ENCODE measurements at regions not wholly inside any gene's neighbourhood (a gene's known extent, or its start where the extent isn't known, plus 50 kb on each side); places are given as distances from the start of the nearest gene placed in this dataset.

DNA sequence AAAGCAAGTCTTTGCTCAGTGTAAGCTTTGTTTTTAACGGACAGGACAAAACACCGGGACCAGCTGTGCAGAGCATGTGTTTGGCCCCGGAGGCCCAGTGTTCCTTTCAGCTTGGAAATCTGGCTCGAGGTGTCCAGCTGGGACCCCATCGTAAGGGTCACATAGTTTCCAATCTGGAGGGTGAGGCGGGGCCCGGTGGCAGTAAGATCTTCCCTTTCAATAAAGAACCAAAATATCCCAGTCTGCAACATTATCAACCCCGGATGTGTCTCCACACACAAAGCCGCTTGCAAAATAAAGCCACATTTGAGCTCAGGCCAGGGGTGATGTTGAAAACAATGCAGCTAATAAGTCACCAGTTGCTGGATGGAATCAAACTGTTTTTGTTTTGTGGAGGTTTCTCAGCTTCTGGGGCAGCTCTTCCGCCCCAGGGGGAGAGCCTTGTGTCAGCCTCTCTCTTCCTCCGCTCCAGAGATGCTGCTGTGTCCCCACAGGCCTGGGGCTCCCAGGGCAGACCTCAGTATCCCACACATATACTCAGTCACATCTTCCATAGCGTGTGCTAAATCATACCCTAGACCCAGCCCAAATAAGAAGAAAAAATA, 138.6 kb upstream of the GLI2 start:
- DNase-seq: peak; percentile 71

DNA sequence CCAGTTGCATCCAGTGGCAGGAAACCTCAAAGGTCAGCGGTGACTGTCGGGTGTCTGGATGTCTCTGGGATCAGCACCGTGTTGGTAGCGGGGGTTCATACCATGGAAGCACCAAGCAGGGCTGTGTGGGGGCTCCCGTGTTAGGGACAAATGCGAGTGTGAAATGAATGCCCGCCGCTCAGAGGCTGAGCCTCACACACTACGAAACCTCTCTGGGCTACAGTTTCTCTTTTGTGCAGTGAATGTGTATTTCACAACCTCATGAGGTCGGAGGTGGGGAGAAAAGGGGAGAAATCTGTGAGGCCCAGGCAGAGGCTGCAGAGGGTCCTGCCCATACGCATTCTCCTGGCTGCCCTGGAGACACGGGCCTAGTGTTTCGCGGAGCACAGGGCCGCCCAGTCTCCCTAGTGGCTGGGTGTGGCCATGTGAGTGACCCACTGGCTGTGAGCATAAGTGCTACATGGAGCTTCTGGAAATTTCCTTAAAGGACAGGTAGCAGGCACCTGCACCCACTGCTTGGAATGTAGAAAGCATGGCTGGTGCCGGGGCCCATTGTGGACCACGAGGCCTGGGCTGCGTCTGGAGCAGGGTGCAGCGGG, 138.0 kb upstream of the GLI2 start:
- DNase-seq: no peak

DNA sequence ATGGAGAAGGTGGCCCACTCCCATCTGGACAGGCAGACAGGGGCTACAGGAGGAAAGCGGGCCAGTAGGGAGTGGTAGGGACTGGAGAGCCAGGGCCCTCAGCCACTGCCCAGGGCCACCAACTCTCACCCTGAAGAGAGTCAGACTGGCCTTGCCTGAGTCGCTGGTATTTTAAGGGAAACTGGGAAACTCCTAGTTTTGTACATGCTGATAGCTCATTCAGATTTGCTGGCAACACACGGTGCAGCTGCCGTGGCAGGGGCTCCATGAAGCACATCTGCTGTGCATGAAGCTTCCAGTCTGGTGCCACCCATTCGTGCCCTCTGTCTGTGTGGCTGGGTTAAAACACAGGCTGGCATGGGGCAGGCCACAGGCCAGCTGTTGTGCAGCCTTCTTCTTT, 137.3 kb upstream of the GLI2 start:
- DNase-seq: no peak

DNA sequence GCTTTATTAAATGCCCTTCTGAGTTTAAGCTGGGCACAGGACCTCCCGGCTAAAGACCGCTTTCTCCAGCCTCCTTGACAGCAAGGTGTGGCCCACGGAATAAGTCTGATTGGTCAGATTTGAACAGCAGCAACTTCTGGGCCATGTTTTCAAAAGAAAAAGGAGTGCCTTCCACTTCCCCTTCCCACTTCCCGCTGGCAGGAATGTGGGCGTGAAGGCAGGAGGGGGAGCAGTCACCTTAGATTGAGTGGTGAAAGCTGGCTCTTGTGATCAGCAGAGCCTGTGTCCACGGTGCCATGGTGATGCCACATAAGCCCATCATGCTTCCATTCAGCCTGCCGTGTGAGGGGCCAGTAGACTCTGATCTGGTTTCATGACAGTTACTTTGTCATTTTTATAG, 136.6 kb upstream of the GLI2 start:
- DNase-seq: no peak

DNA sequence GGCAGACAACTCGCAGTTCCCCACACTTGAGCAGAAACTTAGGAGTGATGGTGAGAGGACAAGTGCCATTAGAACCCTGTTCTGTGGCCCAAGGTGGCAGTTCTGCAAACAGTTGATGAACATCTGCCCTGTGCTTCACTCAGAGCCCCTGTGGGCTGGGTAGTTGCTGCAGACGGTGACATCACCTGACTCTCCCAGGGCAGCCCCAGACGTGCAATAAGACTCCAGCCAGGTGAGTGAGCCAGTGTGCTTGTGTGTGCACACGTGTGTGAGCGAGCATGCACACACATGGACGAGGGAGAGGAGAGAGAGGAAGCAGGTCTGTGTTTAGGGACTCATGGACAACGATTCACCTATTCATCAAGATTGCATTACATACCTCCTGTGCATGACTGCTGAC, 136.0 kb upstream of the GLI2 start:
- no peak for DNase-seq

DNA sequence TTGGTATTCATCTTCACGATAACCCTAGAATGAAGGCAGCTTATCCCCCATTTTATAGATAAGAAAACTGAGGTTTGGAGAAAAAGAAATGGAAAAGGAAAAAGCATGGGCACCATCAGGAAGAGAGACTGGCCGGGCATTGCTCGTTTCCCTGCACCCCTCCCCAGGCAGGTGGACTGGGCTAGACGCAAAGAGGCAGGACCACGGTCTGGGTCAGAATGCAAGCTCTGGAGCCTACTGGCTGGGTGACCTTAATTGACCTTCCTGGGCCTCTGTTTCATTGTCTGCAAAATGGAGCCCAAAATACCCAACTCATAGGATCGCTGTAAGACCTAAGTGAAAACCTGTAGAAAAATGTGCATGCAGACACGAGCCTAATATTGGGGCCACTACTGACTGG, 135.3 kb upstream of the GLI2 start:
- DNase-seq: no peak

DNA sequence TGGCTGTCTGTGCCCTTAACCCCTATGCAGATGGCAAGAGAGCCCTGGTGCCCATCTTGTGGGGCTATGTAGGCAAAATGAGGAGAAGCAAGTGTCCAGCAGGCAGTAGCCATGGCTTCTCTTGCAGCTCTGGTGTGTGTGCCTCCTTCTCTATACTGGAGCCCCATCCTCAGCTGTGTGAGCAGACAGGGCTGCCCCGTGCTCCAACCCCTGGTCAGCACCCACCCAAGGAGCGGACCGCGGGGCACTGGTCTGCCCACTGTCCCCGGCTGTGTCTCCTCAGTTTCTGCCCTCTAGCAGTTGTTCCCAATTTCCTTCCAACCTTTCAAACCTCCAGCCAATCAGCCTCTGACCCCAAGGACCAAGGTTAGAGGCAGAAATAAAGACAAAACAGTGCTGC, 134.9 kb upstream of the GLI2 start:
- no peak for DNase-seq

DNA sequence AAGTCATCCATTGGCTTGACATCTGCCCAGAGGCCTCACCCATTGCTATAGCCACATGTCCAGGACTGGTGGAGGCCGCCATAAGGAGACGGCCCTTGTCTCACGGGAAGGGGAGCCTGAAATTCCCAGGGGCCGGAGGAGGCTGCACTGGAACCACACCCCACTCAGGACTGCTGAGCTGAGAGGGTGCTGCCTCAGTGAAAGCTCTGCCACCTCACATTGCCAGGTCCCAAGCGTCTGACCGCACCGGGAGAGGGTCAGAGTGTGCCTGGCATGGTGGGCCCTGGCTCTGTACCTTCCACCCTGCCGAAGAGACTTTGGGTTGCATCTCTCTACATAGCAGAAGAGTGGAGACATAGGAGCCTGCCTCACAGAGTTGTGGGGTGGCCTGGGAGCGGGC, 134.1 kb upstream of the GLI2 start:
- DNase-seq: no peak

DNA sequence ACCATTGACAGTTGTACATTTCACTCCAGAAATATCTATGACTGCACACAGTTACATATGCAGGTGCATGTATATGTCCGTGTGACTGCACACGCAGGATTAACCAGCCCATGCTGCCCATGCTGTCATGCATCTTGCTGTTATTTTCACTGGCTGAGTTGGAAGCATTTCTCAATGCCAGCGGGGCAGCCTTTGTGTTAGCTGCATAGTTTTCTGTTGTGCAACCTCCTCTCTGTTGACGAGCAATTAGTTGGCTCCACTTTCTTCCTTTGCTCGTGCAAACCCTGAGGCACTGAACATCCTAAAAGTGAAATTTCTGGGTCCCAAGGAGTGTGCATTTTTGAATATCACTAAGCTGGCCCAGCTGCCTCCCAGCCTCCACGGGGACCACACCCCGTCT, 133.4 kb upstream of the GLI2 start:
- no peak for DNase-seq

DNA sequence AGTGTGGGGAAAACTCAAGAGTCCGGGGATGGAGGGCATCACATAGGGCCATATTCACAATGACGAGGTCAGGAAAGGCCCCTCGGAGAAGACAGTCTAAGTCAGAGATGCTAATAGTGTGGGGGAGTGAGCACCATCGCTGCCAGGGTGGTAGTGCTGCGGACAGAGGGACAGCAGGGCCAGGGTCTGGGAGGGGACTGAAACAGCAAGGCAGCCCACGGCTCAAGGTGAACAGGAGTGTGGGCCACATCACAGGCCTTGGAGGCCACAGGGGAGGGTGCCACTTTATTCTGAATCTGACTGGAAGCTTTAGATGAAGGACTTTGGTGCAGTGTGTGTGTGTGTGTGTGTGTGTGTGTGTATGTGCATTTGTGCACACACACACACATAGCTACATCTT, 130.9 kb upstream of the GLI2 start:
- no peak for DNase-seq

DNA sequence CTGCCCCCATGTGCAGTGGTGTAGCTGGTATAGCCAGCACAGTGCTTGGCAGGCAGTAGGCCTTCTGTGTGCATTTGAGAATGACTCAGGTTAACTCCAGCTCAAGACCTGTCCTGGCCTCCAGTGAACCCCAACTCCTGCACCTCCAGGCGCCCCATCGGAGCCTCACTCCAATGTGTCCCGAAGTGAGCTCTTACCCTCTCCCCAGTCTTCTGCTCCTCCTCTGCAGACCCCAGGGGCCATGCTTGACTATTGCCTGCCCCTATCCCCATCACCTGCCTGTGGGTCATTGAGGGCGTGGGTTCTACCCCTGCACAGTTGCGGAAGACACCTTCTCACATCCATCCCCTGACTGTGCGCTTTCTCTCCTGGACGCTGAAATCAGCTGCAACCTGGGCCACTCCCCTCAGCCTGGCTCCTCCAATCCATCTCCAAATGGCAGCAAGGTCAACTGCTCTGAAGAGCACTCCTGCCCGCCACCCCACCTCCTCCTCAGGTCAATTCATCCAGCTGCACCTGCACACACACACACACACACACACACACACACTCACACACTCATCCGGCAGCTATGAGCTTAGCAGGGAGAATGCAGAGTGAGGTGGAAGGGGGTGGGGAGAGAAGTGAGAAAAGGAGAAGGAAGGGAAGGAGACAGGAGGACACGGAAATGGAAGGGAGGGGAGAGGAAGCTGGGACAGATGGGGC, 130.3 kb upstream of the GLI2 start:
- no peak for DNase-seq

DNA sequence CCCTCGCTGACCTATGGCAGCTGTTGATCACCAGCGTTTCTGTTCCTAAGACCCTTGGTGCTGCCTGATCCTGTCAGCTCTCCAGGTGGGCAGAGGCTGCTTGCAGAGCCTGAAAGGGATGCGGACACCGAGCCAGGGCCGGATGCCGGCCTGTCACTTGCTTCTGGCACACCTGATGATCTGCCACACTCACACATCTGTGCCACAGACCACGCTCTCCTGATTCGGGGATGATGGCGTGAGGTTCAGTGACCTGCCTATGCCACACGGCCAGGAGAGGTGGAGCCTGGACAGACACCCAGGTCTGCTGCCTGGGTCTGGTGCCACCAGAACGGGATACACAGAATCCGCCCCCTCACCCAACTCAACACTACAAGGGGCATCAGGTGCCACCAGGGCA, 129.4 kb upstream of the GLI2 start:
- DNase-seq: no peak

DNA sequence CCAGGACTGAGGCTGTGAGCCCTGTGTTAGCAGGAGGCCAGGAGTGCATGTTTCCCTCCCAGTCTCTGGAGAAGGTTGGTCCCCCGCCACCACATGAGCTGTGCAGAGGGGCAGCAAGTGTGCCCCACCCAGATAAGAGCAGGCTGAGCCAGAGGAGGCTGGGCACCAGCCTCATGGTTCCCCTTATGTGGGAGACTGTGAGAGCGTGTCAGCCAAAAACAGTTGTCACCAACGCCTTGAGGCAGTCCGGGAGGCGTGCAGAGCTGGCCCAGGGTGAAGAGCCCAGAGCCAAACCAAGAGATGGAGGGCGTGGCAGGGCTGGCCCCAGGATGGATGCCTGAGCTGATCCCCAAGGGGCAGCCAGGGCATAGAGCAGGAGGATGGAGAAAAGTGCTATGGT, 128.7 kb upstream of the GLI2 start:
- DNase-seq: no peak

DNA sequence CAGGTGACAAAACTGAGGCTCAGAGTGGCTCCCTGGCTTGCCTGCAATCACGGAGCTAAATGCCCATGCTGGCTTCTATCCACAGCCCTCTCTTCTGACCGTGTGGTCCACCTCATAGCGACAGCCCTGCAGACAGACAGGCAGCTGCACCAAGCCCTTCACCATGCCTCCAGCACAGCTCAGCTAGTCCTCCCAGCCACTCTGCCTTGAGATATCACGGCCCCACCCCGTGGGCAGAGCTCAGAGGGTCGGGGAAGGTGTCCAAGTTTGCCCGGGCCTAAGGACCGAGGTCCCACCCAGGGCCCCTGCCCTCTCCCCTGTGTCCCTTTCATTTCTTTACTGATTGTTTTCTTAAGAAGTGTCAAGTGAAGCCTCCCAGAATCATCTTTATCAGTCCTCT, 128.2 kb upstream of the GLI2 start:
- DNase-seq: no peak

DNA sequence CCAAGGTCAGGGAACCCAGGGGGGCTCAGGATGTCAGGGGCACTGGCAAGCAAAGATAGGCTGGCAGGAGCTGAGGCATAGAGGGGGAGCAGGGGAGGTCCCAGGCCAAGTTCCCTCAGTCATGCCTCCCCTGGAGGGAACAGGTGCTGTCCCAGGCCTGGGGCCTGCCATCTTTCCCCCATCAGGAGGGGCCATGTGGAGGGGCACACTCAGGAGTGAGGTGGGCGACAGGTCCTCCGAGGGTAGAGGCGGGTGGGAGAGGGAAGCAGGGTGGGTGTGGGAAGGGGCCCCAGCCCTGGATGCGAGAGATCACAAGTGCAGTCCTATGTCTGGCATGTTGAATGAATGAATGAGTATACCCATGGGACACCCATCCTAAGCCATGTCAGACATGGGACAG, 127.7 kb upstream of the GLI2 start:
- no peak for DNase-seq

DNA sequence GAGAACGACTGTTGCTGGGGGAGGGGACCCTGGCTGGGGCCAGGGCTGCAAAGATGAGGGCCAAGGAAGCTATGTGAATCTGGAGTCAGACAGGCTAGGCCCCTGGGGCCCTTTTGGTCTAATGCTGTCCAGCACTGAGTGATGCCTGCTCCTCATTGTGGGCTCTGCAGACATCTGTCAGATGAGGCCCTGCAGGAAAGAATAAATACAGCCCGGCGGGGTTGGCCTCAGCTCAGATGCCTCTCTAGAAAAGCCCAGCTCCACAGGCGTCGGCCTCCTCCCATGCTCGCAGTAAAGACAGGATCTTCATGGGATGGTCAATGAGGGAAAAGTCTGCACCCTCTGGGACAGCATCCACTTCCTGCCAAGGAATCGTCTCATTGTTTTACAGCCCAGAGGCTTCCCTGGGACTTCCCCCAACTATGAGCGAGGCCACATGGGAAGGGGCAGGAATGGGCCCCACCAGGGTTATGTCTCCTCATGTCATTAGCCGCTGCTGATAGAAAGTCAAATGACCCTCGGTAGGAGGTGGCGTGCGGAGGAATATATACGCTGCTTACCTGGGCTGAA, 125.8 kb upstream of the GLI2 start:
- DNase-seq: no peak

DNA sequence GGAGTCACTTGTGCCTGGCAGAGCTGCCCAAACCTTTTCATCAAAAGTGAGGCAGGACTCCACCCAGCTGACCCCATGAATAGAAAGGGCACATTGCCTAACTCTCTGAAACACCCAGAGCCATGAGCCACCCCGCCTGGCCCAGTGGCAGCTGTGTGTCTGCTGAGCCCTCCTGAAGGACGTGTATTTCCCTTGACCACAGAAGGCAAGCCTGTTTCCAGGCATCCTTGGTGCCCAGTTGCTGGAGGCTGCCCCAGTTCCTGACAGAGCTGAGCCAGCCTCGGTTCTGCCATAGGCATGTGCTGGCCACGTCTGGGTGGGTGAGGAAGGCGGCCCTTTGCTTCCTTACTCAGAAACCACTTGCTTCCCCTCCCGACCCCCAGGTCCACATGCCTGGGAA, 124.7 kb upstream of the GLI2 start:
- no peak for DNase-seq

DNA sequence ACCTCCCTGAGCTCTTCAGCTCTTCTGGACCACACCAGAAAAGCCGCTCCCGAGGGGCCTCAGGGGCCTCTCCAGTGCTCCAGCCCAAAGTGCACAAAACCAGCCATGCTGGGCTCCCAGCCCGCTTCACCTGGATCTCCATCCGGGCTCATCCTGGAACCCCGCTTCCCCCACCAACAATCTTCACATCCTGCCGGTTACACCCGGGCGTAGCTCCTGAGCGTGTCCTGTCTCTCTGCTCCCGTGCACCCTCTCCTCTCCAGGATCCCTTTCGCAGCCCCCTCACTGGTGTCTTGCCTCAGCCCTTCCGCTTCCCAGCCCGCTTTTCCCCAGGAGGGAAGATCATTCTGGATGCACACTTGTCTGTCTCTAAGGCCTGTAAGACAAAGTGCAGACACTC, 123.7 kb upstream of the GLI2 start:
- no peak for DNase-seq

DNA sequence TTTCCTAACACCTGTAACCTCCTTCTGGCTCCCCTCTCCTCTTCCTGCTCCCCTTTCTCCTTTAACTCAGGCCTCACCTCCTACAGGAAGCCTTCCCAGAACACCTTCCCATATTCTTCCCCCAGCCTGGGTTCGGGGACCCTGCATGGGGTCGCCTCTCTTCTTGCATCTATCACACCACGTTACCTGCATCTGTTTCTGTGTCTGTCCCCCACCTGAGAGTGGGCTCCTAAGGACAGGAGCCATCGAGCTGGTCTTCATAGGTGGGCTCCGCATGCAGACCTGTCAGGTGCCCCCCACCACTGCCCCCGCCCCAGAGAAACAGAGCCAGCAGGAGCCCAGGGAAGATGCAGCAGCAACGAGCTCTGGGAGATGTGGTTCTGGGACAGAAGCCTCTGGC, 123.2 kb upstream of the GLI2 start:
- no peak for DNase-seq

DNA sequence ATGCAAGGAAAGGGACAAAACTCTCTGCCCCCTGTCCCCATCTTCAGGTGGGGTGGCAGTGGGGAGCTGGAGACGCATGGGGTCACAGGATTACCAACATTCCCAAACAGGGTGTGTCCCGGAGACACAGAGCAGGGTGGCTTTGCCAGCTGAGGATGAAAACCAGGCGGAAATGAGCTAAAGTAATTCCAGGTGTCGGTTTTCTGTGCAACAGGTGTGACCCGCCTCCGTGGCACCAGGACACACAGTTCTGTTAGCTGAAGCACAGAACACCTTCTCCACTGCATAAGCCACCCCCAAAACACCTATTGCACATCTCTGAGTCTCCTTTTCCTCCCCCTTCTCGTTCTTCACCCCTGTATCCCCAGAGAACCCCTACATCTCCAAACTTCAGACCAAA, 122.7 kb upstream of the GLI2 start:
- no peak for DNase-seq

DNA sequence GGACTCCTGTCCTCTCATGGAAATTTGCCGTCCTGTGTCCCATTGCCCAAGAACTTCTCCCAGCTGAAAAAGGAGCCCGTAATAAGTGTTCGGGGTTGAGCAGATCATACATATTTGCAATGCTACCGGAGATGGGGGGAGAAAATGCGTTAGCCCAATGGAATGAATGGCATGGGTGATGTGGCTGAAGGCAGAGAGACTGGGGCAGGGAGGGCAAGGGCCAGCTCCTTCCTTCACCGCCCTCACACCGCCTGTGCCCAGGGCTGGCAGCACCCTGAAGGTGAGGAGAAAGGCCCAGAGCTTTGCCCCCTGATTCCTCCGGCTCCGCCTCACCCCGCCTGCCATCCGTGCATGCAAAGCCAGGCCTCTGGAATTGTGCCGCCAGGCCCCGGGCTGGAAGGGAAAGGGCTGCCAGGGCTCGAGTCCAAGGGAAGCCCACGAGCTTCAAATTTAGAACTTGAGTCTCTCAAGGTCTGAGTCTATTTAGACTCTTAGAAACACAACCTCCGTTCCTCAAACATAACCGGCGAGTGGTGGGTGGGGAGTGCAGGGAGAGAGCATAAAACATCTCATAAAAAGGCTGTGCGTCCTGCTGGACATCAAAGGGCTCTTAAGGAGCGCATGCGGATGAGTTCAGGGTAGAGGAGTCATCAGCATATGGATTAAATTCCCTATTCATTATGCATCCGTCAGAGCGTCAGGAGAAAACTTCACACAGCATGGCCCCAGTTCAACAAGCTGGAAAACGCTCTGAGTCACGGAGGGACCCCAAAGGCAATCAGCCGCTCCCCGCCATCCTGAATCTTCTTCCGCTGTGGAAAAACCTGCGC, 121.7 kb upstream of the GLI2 start:
- DNase-seq: peak; percentile 79

DNA sequence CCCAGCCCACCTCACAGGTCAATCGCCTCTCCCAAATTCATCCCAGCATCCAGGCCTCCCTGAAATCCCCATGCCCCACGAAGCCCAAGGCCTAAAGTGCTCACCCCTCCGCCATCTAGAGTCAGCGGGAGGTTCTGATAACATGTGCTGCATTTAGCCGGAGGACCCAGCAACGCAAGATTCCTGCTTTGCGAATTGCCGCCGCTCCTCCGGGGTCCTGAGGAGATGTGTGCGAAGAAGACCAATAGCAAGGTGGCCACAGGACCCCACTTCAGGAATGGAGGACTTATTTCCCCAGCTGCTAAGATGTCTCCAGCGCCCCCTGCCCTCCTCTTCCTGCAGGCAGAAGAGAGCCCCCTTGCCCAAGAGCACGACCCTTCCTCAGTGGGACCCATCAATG, 120.8 kb upstream of the GLI2 start:
- DNase-seq: no peak

DNA sequence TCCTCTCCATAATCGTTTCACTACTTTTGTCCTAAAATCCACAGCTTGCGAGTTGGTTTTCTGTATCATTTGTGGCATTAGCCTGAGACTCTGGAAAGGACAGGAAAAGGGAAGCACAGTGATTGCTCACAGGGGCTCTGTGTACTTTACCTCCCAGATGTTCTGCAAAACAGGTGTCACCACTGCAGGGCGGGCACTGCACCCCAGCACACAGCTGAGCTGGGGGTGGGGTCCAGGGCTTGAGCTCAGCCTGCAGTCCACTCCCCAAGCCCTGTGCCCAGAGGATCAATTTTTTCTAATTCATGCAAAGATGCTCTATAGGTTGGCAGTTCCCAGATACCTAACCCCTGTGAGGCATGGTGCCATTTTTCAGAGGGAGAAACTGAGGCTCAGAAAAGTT, 119.4 kb upstream of the GLI2 start:
- no peak for DNase-seq

DNA sequence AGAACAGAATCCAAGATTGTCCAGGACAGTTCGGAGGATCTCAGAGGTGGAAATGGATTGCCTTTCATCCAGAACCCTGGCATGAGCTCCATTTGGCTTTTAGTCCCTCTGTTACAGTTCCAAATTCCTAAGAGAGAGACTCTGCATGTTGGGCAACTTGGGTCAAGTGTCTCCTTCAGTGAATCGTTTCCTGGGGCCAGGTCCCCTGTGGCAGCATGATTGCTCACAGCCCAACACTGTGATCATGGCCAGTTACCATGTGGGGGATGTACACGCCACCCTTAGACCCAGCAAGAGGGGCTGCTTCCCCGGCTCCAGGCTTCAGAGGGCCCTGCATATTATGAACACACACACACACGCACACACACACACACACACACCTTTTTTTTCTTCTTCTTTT, 118.6 kb upstream of the GLI2 start:
- DNase-seq: no peak

Measured in right hindlimb (tissue), 1 donor.